ENCODE measurements at regions not wholly inside any gene's neighbourhood (a gene's known extent, or its start where the extent isn't known, plus 50 kb on each side); places are given as distances from the start of the nearest gene placed in this dataset.

DNA sequence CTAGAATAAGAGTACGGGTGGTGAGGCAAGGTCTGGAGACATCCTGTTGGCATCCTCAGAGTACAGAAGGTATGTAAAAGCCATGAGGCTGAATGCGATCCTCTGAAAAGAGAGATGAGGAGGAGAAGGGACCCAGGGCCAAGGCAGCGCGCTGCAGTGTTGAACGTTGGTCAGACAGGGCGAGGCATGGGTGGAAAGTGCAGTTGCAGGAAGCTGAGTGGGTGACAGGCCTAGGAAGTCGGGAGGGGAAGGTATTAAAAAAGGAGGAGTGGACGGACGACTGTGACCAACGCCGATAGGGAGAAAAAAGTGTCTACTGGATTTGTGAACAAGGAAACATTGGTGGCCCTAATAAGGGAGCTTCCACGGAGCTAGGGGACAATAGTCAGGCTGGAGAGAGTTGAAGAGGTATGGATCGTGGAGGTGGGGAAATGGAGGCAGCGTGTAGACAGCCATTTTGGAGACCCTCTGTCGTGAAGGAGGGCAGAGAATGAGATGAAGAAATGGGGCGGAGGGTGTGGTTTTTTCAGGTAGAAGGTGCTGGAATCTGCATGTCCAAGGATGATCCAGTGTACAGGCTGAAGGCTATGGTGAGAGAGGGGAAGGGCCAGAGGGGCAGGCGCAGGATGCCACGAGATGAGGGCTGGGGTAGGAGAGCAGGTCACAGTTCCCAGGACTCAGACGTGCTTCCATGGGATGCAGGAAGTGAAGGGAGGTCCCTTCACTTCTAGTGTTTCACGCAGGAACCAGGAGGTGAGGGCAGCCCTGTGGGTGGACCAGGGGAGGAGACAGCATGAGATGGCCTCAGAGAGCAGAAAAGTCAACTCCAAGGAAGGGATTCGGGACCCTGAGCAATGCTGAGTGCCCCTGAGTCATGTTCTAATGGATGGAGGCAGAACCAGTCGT is 115.9 kb downstream of the ASB7 start:
- in situ Hi-C loops (cut with MboI; ENCODE audit: low sequenced_read_pairs, unreplicated experiment) = no loop called here
- DNase-seq (ENCODE audit: low spot score) = peak; percentile 16
- TF ChIP-seq, protein P1, sequence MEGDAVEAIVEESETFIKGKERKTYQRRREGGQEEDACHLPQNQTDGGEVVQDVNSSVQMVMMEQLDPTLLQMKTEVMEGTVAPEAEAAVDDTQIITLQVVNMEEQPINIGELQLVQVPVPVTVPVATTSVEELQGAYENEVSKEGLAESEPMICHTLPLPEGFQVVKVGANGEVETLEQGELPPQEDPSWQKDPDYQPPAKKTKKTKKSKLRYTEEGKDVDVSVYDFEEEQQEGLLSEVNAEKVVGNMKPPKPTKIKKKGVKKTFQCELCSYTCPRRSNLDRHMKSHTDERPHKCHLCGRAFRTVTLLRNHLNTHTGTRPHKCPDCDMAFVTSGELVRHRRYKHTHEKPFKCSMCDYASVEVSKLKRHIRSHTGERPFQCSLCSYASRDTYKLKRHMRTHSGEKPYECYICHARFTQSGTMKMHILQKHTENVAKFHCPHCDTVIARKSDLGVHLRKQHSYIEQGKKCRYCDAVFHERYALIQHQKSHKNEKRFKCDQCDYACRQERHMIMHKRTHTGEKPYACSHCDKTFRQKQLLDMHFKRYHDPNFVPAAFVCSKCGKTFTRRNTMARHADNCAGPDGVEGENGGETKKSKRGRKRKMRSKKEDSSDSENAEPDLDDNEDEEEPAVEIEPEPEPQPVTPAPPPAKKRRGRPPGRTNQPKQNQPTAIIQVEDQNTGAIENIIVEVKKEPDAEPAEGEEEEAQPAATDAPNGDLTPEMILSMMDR (IDR thresholded peaks at IDR 0.05; ENCODE audit: borderline replicate concordance, control extremely low read depth, extremely low read depth, insufficient read depth, missing control alignments) = no peak

DNA sequence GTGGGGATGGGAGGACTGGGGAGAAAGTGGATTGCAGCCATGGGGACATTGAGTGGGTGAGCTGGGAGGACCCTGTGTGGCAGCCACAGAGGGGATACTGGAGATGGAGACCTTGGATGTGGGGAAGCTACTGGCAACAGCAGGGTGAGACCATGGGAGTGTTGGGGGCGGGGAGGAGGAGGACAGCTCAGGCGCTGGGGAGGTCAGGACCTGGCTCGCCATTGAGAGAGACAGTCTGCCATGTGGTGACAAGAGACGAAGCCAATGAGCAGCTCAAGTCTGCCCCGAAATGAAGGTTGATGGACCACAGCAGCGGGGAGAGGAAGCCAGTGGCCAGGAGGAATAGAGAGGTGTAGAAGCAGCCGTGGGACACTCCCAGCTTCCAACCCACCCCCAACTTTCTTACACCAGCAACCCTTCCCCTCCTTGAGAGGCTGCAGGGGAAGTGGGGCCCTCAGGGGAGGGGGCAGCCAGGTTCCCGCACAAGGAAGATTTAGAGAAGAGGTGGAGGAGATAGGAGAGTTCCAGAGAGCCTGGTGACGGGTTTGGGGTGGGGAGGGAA is 118.1 kb downstream of the ASB7 start:
- DNase-seq (ENCODE audit: low spot score) = peak; percentile 17
- TF ChIP-seq, protein P1 (IDR thresholded peaks at IDR 0.05; ENCODE audit: borderline replicate concordance, control extremely low read depth, extremely low read depth, insufficient read depth, missing control alignments) = no peak
- in situ Hi-C loops (cut with MboI; ENCODE audit: low sequenced_read_pairs, unreplicated experiment) = no loop called here

DNA sequence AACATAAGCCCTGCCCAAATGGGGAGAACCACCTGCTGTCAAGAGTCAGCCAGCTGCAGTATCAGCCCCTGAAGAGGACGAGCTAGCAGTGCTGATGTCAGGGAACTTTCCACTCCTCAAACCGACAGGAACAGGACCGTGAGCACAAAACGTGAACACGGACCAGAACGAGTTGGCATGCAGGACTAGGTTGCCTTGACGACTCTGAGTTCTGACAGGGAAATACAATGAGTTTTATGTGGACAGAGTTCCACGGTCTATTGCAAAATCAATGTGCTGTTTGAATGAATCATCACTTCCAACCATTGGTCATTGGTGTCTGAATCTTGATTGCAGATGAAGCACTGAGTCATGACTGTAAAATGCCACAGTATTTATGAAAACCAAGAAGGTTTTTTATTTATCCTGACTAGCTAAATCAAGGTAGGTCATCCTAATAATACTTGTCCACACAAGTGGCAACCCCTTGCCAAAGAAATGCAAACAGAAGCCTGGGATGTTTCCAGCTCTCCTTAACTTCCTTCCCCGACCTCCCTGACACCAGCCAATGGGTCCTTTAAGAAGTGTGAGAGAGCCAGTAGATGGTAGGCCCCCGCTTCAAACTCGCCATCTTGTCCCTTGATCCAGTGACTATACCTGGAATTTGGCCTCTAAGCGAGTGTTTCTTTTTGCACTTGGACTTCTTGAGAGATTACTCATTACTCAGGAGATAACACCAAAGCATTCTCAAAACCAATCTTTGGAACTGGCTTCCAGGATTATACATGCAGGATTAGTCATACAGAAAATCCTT is 119.6 kb downstream of the ASB7 start:
- TF ChIP-seq, protein P1 (IDR thresholded peaks at IDR 0.05; ENCODE audit: borderline replicate concordance, control extremely low read depth, extremely low read depth, insufficient read depth, missing control alignments) = no peak
- in situ Hi-C loops (cut with MboI; ENCODE audit: low sequenced_read_pairs, unreplicated experiment) = no loop called here
- peak; percentile 2 for DNase-seq (ENCODE audit: low spot score)

DNA sequence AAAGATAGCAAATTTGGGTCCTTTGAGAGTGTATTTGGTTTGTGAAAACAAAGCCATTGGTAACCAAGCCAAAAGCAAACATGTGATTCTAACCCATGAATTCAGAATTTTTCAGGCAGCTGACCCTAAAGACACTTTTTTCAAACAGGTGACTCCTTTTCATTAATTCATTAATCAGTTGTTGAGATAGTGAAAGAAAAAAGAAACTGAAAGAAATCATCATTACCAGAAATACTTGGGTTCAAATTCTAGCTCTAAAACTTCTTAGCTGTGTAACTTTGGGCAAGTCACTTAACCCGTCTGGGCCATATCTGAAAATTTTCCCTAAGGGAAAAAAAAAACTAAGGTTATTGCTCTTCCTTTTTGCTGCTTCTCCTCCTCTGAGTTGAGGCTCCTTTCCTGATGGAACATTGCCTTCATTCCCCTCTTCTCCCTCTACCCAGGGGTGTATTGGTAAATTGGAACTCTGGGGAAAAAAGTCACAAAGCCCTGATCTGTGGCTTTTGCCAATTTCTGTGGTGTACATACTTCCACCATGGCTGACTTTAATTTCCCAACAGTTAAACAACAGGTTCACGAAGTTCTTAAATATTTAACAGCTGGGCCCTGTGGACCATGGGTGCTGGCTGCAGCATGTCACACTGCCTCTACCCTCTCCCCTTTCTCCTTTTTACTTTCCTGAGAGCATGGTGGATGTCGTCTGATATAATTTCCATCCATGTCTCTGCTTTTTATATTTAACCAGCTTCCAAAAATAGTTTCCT is 120.3 kb downstream of the ASB7 start:
- in situ Hi-C loops (cut with MboI; ENCODE audit: low sequenced_read_pairs, unreplicated experiment) = no loop called here
- TF ChIP-seq, protein P1 (IDR thresholded peaks at IDR 0.05; ENCODE audit: borderline replicate concordance, control extremely low read depth, extremely low read depth, insufficient read depth, missing control alignments) = no peak
- peak; percentile 3 for DNase-seq (ENCODE audit: low spot score)

DNA sequence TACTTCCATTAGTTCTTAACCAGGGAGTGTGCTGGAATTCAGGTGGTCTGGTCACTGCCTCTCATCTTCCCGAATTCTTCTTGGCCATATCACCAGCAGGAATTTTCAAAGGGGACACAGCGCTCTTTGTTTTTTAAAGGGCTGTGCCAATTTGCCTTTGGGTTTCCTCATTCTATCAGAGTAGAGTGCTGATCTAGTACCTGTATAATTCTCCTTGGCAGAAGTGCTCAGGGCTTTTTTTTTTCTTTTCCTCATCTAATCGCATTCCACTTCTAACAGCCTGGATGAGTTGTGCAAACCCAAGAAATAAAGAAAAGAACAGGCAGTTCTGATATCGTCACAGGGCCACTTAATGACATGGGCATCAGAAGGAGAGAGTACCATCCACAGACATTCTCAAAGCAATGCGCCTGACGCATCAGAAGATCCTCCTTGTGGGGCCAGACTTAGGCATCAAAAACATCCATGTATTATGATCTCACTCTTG is 121.0 kb downstream of the ASB7 start:
- peak; percentile 1 for DNase-seq (ENCODE audit: low spot score)
- in situ Hi-C loops (cut with MboI; ENCODE audit: low sequenced_read_pairs, unreplicated experiment) = no loop called here
- TF ChIP-seq, protein P1 (IDR thresholded peaks at IDR 0.05; ENCODE audit: borderline replicate concordance, control extremely low read depth, extremely low read depth, insufficient read depth, missing control alignments) = no peak

Data from GM13976 (cell line).